Spleen (tissue), 7 donors: ENCODE measurements at regions not wholly inside any gene's neighbourhood (a gene's known extent, or its start where the extent isn't known, plus 50 kb on each side); places are given as distances from the start of the nearest gene placed in this dataset.
"Not testable (repeated sequence)": the region's sequence is repeated elsewhere in the genome, so short reads cannot be mapped to it uniquely, and the experiment has no call there.

ENCODE experiments used
- POLR2A ChIP-seq, 3 donors: fragments of 450-650 bp; IDR thresholded peaks; one replicate each; pipeline ENCODE4 v1.5.1; 2017; ENCODE audit warnings: antibody characterized with exemption in 3 of 3, mild to moderate bottlenecking in 1 of 3
- POLR2AphosphoS5 ChIP-seq, 3 donors: sonication (generic); formaldehyde crosslinking; IDR thresholded peaks; one replicate each; pipeline ENCODE4 v1.5.1; 2017; ENCODE audit warnings: antibody characterized with exemption in 3 of 3
- TF ChIP-seq, protein P1 (sequence below), 11 experiments: fragments of 200-600 bp in 7 of 11; fragments of 450-650 bp in 4 of 11; sonication (generic) in 4 of 11; IDR thresholded peaks in 8 of 11; conservative IDR thresholded peaks in 3 of 11; 1 replicate in 7 of 11; 2 replicates in 4 of 11; pipeline versions ENCODE4 v1.4.0 to v1.8.0; 2016 to 2021; ENCODE audit warnings: antibody characterized with exemption in 11 of 11, inconsistent platforms in 4 of 11, mild to moderate bottlenecking in 1 of 11
- donor health status: DM: no; HTN: no; CAD: no; lungs with moderate emphysema.
- donor health status: DM: no; HTN: no; CAD: no.
- donor health status: DM: no; HTN: no; CAD: no.

DNA sequence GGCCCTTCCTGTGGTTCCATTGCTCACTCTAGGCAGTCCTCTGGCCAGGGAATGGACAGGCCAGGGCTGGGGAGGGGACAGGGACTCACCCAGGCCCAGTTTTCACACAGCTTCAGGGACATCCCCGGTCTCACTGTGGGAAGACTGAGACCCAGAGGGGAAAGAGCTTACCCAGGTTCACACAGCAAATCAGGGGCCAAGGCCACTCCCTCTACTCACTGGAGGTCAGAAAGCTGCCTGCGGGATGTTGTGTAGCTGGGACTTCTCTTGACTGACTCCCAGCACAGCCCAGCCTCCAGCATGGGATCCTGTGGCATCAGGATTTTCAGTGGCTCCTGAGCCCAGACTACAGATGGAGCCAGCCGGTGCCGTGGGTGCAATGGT, 122.3 kb upstream of the AKAP13 start:
- TF ChIP-seq, protein P1, sequence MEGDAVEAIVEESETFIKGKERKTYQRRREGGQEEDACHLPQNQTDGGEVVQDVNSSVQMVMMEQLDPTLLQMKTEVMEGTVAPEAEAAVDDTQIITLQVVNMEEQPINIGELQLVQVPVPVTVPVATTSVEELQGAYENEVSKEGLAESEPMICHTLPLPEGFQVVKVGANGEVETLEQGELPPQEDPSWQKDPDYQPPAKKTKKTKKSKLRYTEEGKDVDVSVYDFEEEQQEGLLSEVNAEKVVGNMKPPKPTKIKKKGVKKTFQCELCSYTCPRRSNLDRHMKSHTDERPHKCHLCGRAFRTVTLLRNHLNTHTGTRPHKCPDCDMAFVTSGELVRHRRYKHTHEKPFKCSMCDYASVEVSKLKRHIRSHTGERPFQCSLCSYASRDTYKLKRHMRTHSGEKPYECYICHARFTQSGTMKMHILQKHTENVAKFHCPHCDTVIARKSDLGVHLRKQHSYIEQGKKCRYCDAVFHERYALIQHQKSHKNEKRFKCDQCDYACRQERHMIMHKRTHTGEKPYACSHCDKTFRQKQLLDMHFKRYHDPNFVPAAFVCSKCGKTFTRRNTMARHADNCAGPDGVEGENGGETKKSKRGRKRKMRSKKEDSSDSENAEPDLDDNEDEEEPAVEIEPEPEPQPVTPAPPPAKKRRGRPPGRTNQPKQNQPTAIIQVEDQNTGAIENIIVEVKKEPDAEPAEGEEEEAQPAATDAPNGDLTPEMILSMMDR (IDR thresholded peaks at IDR 0.05 in 8 of 11, conservative IDR thresholded peaks at IDR 0.05 in 3 of 11), result not testable (repeated sequence)
- not testable (repeated sequence) for TF ChIP-seq POLR2AphosphoS5, POLR2A (IDR thresholded peaks at IDR 0.05)
